HS-5 (cell line): ENCODE measurements at regions not wholly inside any gene's neighbourhood (a gene's known extent, or its start where the extent isn't known, plus 50 kb on each side); places are given as distances from the start of the nearest gene placed in this dataset.

Experiments used
- DNase-seq: peaks from one replicate; pipeline ENCODE4 v3.0.0-alpha.2; 2012; ENCODE audit warnings: low read depth

DNA sequence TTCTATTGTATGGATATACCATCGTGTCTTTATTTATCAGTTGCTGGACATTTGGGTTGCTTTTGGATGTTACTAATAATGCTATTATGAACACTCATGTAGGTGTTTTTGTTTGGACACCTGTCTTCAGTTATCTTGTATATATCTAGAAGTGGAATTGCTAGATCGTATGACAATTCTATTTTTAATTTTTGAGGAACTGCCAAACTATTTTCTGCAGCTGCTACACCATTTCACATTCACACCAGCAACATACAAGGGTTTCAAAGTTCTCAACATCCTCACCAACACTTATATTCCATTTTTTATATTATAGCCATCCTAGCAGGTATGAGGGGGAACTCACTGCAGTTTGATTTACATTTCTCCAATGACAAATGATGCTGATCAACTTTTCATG, 324.6 kb downstream of the CAAP1 start:
- no peak for DNase-seq

DNA sequence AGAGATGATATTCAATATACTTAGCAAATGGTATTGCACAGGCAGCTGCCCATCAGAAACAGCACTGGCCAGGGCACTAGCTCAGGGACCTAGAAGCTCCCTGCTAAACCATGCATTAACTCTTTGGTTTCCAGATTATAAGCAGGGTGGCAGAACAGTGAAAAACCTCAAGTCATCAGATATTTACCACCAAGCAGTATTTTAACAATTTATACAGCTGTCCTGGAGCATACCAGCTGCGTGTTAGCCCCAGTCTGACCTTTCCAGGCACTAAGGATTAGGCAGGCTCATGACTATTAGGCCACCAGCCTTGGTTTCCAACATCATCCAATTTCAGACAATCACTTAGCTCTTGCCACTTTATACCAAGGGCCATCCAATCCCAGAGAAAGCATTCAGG, 326.5 kb downstream of the CAAP1 start:
- DNase-seq, result no peak

DNA sequence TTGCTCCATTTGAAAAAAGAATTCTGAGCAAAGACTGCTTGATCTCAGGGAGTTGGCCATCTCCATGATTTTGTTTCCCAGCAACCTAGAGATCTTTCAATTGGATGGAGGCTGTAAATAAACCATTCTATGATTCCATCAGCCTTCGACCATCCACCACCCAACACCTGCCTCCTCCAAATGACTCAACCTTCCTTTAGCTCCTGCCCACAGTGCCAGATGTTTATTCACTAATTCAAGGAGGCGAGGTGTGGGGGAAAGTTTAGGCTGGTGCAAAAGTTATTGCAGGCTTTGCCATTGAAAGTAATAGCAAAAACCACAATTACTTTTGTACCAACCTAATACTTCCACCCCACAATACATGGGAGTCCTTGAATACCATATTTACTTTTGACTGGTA, 327.5 kb downstream of the CAAP1 start:
- no peak for DNase-seq

DNA sequence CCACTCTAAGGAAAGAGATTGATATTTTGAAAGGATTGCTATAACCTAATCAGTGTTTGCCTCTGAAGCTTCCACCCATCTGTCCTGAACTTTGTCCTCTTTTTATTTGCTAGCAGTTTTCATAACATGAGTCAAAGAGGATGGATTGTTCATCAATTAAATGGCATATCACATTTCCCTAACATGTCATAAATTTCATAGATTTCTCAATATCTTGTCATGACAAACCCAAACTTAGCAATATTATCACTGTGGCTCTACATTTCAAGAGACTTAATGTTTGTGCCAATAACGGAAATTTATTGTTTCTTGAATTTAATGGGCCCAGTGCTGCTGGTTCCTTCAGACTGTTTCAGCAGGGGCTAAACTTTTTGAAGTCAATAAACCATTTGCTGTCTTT, 330.3 kb downstream of the CAAP1 start:
- peak; percentile 3 for DNase-seq

DNA sequence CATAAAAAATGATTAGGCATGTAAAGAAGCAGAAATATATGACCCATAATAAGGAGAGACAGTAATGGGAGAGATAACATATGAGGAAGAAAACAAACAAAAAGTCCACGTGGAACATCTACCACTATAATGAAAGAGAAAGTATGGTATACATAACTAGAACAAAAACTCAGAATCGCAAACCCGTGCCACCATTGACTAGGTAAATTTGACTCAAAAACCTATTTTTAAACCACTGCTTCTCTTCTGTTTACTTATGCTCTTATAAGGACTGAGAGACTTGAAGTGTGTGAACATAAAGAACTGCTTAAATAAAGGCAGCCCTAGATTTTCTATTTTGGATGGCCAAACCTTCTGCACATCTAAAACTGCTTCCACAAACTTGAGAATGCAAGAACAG, 330.7 kb downstream of the CAAP1 start:
- DNase-seq, result no peak

DNA sequence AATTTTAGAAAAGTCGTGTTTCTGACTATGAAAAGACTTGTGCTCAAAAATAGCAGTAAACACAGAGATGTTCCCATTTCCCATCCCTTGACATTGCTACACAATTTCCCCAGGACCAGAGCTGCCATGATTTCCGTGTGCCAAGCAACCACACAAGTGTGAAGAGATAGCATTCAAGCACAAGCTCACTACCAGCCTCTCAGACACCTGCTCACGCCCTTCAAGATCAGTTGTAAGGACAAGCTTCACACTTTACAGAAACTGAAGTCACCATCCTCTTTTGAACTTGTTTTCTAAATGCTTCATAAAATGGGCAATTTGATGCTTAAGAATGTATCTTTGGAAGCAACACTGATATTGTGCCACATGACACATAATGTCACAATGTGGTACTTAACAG, 333.1 kb downstream of the CAAP1 start:
- DNase-seq, result no peak

DNA sequence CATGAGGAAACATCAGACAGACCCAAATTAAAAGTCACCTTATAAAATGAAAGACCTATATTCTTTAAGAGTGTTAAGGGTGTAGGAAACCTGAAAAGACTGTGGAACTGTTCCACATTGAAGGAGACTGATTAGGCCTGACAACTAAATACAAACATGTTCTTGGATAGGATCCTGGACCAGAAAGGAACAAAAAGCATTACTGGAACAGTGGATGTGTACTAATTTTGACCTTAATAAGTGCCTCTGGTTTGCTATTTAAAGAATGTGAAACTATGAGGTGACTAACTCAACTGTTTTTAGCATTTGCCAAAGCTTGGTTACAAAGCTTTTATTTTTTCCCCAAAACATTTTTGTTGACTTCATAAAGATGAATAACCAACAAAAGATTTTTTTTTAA, 340.6 kb downstream of the CAAP1 start:
- DNase-seq, result no peak

DNA sequence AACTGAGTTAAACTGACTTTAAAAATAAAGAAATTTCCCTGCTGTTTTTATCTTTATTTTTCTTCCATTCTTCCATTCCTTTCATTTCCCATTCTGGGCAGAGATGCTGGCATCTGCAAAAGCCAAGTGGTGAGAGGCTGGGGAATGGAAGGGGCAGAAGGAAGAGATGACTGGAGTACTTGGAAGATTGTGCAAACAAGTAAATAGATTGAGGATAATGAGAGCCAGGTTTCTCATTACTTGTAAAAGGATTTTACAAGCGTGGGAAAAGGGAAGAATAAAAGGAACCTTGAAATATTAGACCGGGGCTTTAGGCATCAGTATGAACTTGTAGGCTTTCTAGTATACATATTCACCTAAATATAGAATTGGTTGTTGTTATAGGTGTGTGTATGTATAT, 341.2 kb downstream of the CAAP1 start:
- no peak for DNase-seq

DNA sequence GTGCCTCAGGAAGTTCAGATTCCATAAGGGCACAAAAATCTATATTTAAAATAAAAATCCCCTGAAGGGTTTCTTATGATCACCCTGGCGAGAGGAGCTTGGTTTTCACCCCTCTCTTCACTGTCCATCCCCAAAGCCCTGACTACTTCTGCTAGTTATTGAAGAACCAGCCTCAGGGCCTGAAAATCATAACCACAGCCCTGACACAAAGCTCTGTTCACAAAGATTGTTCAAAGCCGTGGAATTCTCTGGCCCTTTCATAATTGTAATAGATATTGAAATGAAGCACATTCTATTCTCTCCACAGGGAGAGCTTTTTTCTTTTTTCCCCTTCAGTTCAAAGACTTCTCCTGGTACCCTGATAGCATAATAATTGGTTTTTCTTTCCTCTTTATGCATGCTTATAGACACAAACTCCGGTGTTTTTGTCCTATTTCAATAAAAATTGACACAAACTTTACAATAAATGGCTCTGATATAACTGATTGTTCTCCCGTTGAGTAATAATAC, 343.8 kb downstream of the CAAP1 start:
- DNase-seq, result no peak

DNA sequence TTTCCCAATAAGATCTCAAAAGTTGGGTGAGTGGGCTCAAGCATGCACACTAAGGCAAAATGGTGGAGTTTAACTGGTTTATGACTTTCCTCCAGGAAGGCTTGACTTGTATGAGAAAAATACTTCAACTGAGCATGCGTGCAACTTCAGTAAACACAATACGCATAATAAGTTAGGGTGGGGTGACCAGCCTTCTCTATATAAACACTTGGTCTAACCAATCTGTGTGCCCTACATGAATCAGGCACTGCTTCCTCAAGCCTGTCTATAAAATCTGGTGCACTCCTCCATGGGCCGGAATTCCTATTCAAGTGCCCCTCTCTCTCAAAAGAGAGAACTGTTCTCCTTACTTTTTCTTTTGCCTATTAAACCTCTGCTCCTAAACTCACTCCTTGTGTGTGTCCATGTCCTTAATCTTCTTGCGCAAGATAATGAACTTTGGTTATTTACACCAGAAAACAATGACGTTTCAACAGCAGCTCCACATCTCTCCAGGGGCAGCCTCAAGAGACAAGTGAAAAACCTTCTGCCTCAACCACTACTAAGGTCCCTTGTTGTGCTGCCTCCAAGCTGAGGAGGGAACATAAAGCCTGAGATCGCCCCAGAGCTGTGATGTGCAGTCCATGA, 352.6 kb downstream of the CAAP1 start:
- DNase-seq, result no peak

DNA sequence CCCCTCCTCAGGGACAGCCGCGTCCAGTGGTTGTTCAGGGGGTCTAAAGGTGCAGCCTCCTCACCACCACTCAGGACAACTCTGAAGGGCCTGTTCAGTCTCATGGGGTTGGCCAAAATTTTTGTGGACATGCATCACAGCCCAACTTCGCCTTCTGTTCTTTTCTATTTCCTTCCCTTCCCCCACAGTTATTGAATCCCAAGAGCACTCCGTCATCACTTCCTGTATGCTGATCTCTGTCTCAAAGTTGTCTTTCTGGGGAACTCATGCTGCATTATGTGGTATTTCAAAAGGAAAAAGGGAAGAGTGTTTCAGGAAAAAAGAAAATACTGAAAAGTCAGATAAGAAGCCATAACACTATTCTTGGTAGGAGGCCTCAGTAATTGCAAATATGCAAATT, 355.4 kb downstream of the CAAP1 start:
- DNase-seq, result peak; percentile 5

DNA sequence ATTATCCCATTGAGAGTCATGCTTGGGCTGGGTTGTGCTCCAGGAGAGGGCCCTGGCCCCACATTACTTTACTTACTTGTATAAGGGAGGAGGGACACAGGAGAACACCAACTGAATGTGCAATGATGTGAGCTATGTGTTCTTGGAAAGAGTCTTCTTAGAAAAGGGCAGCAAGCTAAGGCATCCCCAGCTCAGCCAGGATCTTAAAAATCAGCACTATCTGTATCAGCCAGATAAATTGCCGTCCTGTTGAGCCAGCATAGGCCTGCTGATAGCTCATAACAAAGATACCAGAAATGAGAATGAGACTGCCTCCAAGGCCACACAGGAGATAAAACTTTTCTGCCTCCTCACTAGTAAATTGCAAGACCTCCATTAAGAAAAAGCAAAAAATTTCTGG, 357.5 kb downstream of the CAAP1 start:
- no peak for DNase-seq

DNA sequence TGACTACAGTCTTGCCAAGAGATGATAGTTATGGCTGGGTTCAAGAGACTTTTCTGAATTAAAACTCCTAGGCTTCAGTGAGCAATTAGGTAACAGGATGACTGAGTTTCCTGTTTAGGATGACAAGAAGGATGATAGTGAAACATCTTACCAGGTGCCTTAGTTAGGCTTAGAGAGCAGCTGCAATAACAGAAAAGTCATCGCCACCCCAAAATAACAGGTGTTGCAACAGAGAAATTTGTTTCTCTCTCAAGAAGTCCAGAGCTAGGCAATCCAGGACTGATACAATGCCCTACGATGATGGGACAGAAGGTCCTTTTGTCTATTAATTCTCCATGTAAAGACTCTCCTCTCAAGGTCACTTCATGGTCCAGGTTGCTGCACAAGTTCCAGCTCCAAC, 361.8 kb downstream of the CAAP1 start:
- no peak for DNase-seq

DNA sequence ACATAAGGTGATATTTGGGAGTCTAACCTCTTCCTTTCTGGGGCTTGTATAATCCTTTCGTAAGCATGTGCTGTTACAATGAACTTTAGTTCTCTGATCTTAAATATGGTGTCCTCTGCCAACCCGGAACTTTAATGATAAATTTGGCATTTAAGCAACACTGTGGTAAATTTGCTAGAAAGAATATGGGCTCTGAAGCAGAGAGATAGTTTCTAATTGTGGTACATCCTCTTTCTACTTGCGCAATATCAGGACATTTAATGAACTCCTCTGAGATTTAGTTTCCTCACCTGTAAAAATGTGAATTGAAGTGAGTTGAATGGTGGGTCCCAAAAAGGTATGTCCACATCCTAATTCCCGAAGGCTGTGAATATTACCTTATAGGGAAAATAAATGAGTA, 364.7 kb downstream of the CAAP1 start:
- DNase-seq, result no peak

DNA sequence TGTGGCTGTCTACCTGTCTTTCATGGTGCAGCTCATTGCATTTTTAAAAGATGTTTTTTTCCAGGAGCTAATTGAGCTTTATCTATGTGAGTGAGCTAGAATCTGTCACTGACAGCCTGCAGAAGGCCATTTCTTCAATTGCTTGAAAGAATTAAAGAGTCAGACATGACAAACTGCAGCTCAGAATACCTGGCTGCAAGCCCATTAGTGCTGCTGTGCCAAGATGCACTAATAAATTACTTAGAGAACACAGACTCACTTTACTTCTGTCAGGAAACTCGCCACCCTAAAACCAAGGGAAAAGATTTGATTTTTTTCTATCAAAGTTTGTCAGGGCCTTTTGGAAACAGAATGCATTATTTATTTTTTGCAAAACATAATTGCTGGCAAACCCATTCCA, 368.3 kb downstream of the CAAP1 start:
- no peak for DNase-seq

DNA sequence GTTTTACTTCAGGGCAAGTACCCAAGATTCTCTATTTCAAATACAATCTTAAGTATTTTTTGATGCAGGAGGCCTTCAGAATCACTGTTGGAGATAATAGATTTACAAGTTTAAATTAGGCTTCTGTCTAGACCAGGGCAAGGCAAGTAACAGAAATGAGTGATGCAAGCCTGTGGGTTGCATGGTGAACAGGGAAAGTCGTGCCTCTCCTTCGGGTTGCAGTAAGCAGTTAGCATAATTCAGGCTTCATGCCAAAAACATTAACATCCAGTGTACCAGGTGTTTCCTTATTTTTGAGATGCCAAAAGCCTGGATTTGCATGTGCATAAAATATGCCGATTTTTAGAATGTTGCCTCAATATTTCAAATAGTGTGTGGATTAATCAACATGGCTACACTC, 369.0 kb downstream of the CAAP1 start:
- no peak for DNase-seq

DNA sequence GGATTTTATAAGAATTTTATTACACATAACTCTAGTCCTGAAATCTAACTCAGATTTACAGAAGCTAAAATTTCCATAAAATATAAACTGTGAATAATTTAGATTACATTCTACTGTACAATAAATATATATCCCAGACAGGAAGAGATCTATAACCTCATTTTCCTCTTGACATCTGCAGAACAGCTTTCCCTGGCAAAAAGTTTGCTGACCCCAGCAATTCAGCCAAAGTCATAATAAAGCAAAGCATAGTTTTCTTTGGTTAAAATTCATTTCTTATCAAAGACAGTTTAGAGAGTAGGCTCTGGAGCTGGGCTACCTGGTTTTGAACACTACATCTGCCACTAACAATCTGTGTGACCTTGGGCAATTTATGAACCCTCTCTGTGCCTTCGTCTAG, 372.5 kb downstream of the CAAP1 start:
- DNase-seq, result no peak

DNA sequence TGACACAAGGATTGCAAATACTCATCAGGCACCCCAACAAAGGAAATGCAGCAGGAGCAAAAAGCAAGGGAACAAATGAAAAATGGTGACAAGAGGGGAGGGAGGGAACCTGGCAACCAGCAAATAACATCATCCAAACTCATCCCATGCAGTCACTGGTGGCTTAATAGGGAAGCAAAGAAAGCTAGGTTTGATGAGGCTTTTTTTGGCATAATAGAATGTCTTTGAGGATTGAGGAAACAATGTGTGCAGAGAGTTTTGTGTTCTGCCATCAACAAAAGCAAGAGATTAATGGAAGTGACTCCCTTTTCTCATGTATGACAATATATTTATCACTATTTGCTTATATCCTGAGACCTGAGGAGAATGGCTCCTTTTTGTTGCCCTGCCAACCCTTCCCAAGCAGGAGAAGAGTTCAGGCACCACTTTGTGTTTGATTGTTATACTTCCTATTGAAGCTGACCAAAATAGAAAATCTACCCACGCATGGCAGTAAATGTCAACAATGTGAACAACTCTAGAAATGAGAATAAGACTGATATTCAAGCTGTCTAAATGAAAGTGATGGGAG, 375.7 kb downstream of the CAAP1 start:
- DNase-seq, result no peak

DNA sequence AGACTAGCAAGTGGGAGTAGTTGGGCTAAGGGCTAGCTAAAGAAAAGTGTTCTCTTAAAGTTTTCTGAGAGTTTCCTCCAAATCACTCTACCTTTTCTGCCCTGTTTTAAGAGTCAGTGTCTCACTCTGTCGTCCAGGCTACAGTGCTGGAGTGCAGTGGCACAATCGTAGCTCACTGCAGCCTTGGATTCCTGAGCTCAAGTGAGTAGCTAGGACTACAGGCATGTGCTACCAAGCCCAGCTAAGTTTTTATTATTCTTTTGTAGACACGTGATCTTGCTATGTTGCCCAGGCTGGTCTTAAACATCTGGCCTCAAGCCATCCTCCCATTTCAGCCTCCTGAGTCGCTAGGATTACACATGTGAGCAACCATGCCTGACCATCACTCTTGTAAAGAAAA, 378.9 kb downstream of the CAAP1 start:
- DNase-seq, result no peak

DNA sequence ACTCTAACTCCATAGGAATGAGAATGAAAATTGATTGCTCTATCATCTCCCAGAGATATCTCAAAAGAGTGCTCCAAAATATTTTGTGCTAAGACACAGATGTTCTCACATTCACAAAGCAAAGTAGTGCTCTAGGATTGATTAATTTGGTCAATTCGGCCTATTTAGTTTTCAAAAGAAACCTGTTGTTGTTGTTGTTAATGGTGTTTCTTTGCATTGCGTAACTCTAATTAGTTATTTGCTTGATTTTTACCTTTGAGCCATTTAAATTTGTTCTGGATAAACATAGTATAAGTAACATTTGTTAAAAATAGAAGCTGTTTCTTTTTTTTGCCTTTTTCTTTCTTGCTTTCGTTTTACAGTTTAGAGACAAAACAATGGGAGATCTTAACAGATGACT, 382.5 kb downstream of the CAAP1 start:
- DNase-seq, result no peak

DNA sequence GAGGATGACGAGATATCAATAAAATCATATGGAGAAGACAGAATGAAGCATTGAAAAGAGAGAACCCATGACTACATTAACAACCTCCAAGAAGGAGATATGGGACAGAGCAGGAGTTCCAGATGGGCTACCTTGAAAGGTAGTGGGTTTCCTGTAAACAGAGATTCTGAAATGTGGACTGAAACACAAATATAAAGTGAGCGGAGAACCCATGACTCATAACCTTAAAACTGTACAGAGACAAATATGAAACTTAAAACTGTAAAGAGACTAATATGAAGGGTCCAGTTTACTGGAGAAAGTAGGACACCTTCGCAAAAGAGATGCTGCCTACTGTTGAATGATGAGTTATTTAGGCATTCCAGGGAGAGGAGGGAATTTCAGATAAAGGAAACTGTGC, 383.7 kb downstream of the CAAP1 start:
- DNase-seq, result no peak

DNA sequence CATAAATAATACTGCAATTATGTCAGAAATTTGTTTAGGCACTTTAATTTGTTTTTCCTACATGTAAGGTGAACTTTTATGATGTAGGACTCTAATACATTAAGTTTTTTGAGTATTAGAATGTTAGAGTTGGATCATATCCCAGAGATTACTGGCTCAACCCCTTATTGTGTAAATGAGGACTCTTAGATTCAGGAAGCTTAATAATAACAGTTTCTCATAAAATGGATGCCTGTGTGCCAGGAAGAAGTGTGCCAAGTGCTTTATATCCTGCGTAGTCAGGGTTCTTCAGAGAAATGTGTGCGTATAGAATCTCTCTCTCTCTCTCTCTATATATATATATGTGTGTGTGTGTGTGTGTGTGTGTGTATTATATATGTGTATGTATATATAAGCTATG, 388.5 kb downstream of the CAAP1 start:
- DNase-seq, result no peak

DNA sequence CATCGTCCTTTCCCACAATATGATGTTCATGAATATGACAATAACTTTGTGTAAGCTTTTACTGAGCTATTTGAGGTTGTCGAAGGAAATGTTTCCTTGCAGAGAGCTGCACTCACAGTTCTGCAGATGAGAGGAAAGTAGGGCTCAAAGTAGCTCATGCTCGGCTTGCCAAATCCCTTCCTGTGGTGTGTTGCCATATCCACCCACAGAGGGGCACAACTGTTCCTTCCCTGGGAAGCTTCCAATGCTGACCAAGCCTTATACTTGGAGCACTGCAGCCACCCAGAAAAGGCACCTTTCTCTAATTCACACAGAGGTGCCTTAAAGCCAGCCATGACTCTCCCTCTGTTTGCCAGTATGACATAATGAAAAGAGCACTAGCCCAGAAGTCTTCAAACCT, 390.3 kb downstream of the CAAP1 start:
- DNase-seq, result no peak

DNA sequence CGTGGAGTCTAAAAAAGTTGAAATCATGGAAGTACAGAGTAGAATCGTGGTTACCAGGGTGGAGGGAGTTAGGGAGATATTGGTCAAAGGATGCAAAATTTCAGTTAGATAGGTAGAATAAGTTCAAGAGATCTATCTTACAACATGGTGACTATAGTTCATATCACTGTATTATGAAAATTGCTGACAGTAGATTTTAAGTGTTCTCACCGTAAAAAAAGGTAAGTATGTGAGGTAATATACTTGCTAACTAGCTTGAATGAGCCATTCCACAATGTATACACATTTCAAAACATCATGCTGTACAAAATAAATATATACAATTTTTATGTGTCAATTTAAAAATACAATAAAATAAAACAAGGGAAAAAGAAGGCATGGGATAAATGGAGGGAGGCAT, 392.1 kb downstream of the CAAP1 start:
- no peak for DNase-seq
